Muscle of leg (tissue), 3 donors: ENCODE measurements at regions not wholly inside any gene's neighbourhood (a gene's known extent, or its start where the extent isn't known, plus 50 kb on each side); places are given as distances from the start of the nearest gene placed in this dataset.

Source experiments
- DNase-seq: peaks from one replicate; pipeline ENCODE4 v3.0.0; 2013
- H3K27ac ChIP-seq: one replicate; pipeline ENCODE4 v1.5.1; 2013; ENCODE audit warnings: mild to moderate bottlenecking, low read length, control low read depth
- H3K27me3 ChIP-seq: one replicate; pipeline ENCODE4 v1.6.1; 2013; ENCODE audit warnings: low read length; ENCODE audit not compliant: control insufficient read depth, insufficient read depth
- H3K36me3 ChIP-seq: one replicate; pipeline ENCODE4 v1.6.1; 2013; ENCODE audit warnings: low read length; ENCODE audit not compliant: control insufficient read depth, insufficient read depth
- H3K4me1 ChIP-seq: one replicate; pipeline ENCODE4 v1.6.1; 2013; ENCODE audit warnings: low read length; ENCODE audit not compliant: control insufficient read depth, insufficient read depth
- H3K4me3 ChIP-seq: one replicate; pipeline ENCODE4 v1.5.1; 2013; ENCODE audit warnings: low read length, control low read depth
- H3K9me3 ChIP-seq: replicated peaks from 2 replicates; pipeline ENCODE4 v1.6.1; 2013; ENCODE audit warnings: low read depth, low read length; ENCODE audit not compliant: control insufficient read depth
- WGBS: methylation state at CpG from one replicate; pipeline ENCODE4 v1.1.5; 2013; ENCODE audit warnings: missing lambda C conversion rate; ENCODE audit not compliant: insufficient coverage; 5-methylcytosine and 5-hydroxymethylcytosine counted together

DNA sequence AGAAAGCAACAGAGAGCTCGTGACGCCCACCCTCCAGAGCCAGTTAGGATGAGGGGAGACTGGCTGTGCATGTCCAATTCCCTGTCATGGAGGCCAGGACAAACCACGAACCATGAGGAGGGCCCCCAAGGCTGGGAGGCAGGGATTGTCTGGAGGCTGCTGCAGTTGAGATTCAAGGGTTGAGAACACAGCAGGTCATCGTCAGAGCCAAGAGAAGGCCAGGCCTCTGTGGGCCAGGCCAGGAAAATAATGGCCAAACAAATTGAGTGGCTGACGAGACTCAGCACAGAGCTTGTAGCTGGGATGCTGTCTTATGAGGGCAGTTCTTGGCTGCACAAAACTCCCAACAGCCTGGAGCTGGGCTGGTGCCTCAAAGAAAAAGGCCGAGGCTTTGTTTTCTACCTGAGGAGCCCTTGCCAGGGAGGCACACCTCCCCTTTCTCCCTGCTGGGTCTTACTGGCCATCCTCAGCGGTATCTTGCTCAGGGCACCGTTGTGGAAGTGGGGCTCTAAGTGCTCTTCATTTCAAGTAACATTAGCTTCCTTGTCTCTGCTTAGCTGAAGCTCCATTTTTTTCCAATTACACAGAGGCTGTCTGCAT lies 665.9 kb downstream of the BCL11B start:
- Histone ChIP-seq H3K9me3 (no peaks in the 10 kb centered on the region), H3K4me3 (no peak overlapping the region), H3K27ac (no peak overlapping the region), H3K4me1 (no peaks in the 10 kb centered on the region), H3K27me3 (no peaks in the 10 kb centered on the region), H3K36me3 (no peaks in the 10 kb centered on the region)
- 70% methylated on average over 5 of the region's 8 CpGs for WGBS
- DNase-seq: no peak

DNA sequence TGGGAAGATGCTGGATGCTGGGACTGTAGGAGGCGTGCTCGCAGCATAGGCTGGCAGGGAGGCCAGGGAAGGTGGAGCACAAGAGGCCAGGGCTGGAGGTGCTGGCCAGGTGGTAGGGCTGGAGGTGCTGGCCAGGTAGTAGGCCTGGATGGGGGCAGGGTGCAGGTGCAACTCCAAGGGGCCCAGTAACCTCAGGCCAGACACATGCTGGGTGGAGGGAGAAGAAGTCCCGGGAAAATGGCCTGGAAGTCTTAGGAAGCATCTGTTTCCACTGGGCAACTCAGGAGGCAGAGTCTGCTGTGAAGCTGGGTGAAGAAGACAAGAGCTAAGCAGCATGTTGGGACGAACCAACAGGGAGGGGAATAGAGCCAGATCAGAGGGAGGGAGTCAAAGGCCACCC lies 665.2 kb downstream of the BCL11B start:
- no peak overlapping the region for H3K27ac ChIP-seq
- no peaks in the 10 kb centered on the region for H3K27me3 ChIP-seq
- no peaks in the 10 kb centered on the region for H3K9me3 ChIP-seq
- no peak overlapping the region for H3K4me3 ChIP-seq
- no peak for DNase-seq
- 88% methylated on average over 4 of the region's 4 CpGs for WGBS
- no peaks in the 10 kb centered on the region for H3K36me3 ChIP-seq
- H3K4me1 ChIP-seq: no peaks in the 10 kb centered on the region

DNA sequence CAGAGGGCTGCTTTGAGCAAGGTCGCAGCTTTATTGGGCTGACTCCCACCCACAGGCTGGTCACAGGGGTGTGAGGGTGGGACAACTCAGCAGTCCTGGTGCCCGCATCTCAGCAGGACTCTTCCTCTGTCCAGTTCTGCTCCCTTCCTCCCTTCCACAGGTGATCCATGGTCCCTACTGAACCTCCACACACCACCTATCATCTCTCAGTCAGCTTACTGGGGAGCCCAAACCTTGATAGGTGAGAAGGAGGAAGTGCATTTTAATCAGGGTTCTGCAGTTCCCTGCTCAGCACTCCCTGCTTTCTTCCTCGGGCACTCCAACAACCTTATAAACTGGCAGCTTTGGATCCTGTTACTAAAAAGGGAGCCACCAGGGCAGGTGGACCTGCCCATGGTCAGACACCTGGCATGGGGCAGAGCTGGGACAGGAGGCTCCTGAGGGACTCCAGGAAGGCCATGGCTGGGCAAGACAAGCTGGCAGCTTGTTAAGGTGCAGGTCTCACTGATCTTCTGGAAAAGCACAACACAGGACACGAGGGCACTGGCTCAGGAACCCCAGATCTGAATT lies 664.6 kb downstream of the BCL11B start:
- Histone ChIP-seq H3K4me3 (no peak overlapping the region), H3K4me1 (no peaks in the 10 kb centered on the region), H3K27me3 (no peaks in the 10 kb centered on the region), H3K36me3 (no peaks in the 10 kb centered on the region), H3K9me3 (no peaks in the 10 kb centered on the region), H3K27ac (no peak overlapping the region)
- WGBS: 65% methylated on average over 2 of the region's 4 CpGs
- DNase-seq: no peak

DNA sequence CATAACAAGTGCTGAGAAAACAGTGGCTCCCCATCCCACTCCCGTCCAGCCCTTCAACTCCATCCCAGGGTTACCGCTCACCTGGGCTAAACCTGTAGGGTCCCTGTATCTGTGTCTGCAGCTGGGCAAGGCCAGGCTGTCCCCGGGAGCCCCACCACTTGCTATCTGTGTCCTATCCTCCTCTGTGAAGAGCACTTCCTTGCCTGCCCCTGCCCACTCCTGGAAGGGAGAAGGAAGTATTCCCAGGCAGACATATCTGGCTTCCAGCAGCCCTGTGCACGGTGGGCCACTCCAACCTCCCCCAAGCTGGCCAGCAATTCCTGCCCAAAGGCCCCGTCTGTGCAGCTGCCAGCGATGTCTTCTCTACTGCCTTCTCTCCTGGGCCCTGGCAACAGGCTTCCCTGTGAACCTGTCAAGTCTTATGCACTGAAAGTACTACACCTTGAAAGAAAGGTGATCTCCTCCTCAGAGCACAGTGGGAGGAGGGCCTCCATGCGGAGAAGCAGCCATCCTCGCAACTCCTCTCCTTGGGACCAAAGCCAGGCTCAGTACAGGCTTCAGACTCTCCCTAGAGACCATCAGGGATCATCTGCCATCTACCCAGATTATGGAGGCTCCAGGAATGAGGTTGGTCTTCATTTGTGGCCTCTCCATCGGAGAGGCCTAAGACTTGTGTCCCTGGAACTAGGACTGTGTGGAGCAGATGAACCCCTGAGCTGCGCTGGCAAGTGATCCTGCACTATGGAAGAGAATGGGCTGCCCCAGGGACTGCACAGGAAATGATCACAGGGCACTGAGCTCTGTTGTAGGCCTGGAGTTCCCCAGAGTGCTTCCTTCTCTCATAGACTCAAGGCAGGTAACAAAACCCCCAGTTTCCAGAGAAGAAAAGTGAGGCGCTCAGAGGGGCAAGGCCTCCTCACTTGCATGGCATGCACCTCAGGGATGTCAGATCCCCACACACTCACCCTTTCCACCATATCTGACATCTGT lies 663.6 kb downstream of the BCL11B start:
- Histone ChIP-seq H3K4me3 (no peak overlapping the region), H3K27ac (no peak overlapping the region), H3K4me1 (no peaks in the 10 kb centered on the region), H3K9me3 (no peaks in the 10 kb centered on the region), H3K27me3 (no peaks in the 10 kb centered on the region), H3K36me3 (no peaks in the 10 kb centered on the region)
- no peak for DNase-seq
- WGBS: 78% methylated on average over 5 of the region's 11 CpGs

DNA sequence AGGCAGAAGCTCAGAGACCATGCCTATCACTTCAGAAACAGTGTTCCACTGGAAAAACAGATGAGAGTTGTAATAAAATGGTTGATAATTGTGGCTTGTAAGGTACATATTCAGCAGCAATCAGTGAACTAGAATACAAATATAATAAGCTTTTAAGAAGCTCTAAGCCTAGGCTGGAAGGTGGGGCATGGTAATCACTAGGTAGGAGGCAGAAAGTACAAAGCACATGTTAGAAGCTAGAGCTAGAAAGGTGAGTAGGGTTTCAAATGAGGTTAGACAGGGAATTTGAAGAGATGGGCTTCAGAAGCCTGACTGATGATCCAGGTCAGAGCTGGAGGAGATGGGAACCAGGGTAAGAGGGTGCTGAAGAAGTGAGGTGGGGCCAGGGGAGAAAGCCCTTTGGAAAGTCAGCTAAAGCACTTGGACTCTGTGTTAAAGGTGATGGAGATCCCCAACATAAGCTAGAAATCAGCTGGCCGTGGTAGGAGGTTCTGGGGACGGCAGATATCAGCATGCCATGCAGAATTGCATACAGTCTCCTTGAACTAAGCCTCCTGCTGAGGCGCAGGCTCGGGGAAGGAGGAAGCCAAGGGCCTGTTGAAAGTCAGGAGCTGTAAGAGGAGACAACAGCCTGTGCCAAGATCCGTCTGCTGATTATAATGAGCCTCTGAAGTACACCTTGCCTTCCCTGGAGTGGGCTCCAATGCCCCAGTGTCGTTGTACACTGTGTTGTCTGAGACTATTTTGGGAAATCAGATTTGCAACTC lies 659.4 kb downstream of the BCL11B start:
- no peak for DNase-seq
- WGBS: 44% methylated on average over 5 of the region's 6 CpGs
- H3K36me3 ChIP-seq: no peaks in the 10 kb centered on the region
- H3K4me3 ChIP-seq: no peak overlapping the region
- no peak overlapping the region for H3K27ac ChIP-seq
- H3K9me3 ChIP-seq: peaks cover 2% of the 10 kb centered on the region
- H3K27me3 ChIP-seq: no peaks in the 10 kb centered on the region
- no peaks in the 10 kb centered on the region for H3K4me1 ChIP-seq

DNA sequence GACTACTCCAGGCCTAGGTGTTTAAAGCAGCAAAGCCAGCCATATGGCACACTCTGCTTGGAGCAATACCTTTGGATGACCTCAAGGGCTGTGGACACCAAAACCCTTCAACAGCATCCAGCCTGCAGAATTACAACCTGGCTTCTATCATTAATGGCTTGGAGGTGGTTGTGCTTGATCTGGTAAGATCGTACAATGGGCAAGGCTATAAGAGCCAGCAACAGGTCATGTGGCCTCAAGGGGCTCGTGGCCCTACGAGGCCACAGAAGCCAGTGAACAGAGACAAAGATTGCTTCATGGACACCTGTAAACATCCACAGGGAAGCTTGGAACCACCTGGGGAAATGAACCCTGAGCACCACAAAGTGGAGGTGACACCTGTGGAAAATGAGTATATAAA lies 657.3 kb downstream of the BCL11B start:
- no peak overlapping the region for H3K4me3 ChIP-seq
- no peaks in the 10 kb centered on the region for H3K36me3 ChIP-seq
- WGBS: 86% methylated on average over 2 of the region's 3 CpGs
- no peak for DNase-seq
- no peaks in the 10 kb centered on the region for H3K27me3 ChIP-seq
- H3K9me3 ChIP-seq: peaks cover 2% of the 10 kb centered on the region
- no peak overlapping the region for H3K27ac ChIP-seq
- no peaks in the 10 kb centered on the region for H3K4me1 ChIP-seq

DNA sequence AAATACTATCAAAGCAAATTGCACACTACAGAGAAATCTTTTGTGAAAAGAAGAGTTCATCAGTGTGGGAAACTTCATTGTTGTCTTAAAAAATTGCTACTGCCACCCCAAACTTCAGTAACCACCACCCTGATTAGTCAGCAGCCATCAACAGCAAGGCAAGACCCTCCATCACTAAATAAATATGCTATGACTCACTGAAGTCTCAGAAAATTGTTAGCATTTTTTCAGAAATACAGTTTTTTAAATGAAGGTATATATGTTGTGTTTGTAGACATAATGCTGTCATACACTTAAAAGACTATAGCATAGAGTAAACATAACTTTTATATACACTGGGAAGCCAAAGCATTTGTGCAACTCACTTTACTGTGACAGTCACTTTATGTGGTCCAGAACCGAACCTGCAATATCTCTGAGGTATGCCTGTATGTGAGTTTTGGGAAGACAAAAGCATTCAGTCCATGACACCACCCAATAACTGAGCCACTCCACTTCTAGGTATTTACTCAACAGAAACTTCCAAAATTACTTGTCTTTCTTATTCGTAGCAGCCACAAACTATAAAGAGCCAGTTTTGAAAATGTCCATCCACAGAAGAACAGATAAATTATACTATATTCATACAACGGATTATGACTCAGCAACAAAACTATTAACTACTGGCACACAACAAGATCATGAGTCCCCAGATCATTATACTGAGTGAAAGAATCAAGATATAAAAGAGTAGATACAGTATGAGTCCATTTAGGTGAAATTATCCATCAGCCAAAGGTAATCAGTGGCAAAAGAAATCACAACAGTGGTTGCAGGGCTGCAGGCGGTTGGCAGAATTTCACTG lies 649.6 kb downstream of the BCL11B start:
- Histone ChIP-seq H3K4me3 (no peak overlapping the region), H3K4me1 (no peaks in the 10 kb centered on the region), H3K36me3 (no peaks in the 10 kb centered on the region), H3K9me3 (peaks cover under 1% of the 10 kb centered on the region), H3K27me3 (no peaks in the 10 kb centered on the region), H3K27ac (no peak overlapping the region)
- DNase-seq: no peak
- WGBS: no CpG with 5 or more reads among the region's 4 CpGs

DNA sequence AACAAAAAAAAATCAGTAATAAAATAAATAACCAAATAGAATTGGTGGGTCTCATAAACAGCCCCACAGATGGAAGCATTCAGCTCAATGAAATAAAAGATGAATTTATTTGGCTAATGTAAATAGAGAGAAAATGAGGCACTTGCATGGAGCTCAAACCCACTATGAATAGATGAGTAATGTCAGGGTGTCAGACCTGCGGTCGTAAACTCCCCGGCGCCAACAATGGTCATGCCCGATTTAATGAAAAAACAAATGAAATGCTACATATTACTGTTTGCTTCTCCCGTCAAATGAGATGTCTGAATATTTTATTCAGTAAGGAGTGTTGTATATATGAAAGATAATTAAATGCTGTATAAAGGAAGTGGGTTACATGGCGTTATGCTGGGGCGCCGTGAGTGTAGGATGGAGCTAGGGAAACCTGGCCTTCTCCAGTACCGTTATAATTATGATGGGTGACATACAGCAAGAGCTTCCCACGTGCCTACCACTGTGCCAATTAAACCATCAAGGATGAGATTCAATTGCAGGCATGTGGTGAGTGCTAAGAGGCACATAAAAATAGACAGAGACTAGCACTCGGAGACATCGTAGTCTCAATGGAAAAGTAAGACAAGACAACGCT lies 648.1 kb downstream of the BCL11B start:
- no peaks in the 10 kb centered on the region for H3K4me1 ChIP-seq
- 87% methylated on average over 3 of the region's 14 CpGs for WGBS
- H3K36me3 ChIP-seq: no peaks in the 10 kb centered on the region
- H3K27ac ChIP-seq: no peak overlapping the region
- no peak overlapping the region for H3K4me3 ChIP-seq
- H3K27me3 ChIP-seq: no peaks in the 10 kb centered on the region
- no peak for DNase-seq
- H3K9me3 ChIP-seq: peaks cover 8% of the 10 kb centered on the region

DNA sequence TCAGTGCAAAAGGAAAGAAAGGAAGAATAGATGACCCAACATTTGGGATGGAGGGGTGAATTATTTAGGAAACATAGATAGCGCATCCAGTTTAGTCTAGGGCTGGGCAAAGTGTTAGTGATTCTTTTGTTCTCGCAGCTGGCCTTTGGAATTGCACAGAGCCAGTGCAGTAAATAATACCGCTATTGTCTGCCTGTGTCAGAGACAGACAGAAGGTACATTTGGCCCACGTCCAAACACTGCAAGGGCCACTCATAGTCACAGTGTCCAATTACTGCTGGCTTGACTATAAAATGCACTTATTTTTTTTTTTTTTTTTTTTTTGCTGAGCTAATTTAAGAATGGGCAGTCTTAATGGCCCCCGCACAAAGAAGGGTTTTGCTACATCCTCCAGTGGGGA lies 638.6 kb downstream of the BCL11B start:
- DNase-seq: peak; percentile 64
- H3K9me3 ChIP-seq: peaks cover 3% of the 10 kb centered on the region
- no peak overlapping the region for H3K27ac ChIP-seq
- H3K27me3 ChIP-seq: no peaks in the 10 kb centered on the region
- H3K4me3 ChIP-seq: no peak overlapping the region
- 40% methylated on average over 3 of the region's 5 CpGs for WGBS
- peaks cover 4% of the 10 kb centered on the region for H3K4me1 ChIP-seq
- no peaks in the 10 kb centered on the region for H3K36me3 ChIP-seq
